HEK293T (cell line): ENCODE measurements at regions not wholly inside any gene's neighbourhood (a gene's known extent, or its start where the extent isn't known, plus 50 kb on each side); places are given as distances from the start of the nearest gene placed in this dataset.
A peak's percentile ranks its signal among the peaks of the same experiment; 100 is the strongest.

ENCODE experiments used
- CTCF ChIA-PET: fragments of 350-600 bp; formaldehyde crosslinking; extraction: SDS; loops from one replicate; lab custom pipeline; 2021; ENCODE audit warnings: antibody characterized with exemption, inconsistent platforms; lab: Yijun Ruan, JAX
- POLR2A ChIA-PET: fragments of 350-600 bp; formaldehyde crosslinking; extraction: SDS; loops from one replicate; lab custom pipeline; 2020; ENCODE audit warnings: antibody characterized with exemption, inconsistent platforms; lab: Yijun Ruan, JAX
- DNase-seq: peaks from one replicate; pipeline ENCODE4 v3.0.0; 2012; ENCODE audit warnings: mixed read lengths; ENCODE audit errors: extremely low spot score
- ARNT ChIP-seq: fragments of 450-650 bp; IDR thresholded peaks from 2 replicates; pipeline ENCODE4 v1.6.1; 2017; ENCODE audit warnings: mild to moderate bottlenecking
- BHLHE40 ChIP-seq: fragments of 450-650 bp; IDR thresholded peaks from 2 replicates; pipeline ENCODE4 v1.6.1; 2016; ENCODE audit warnings: mild to moderate bottlenecking, moderate library complexity, borderline replicate concordance
- CTBP1 ChIP-seq: fragments of 450-650 bp; IDR thresholded peaks from 2 replicates; pipeline ENCODE4 v1.6.1; 2016; ENCODE audit warnings: borderline replicate concordance
- ELF4 ChIP-seq: fragments of 450-650 bp; IDR thresholded peaks from 2 replicates; pipeline ENCODE4 v1.6.1; 2017; ENCODE audit warnings: antibody characterized with exemption
- FOXA1 ChIP-seq: fragments of 450-650 bp; IDR thresholded peaks from 2 replicates; pipeline ENCODE4 v1.6.1; 2016; ENCODE audit warnings: mild to moderate bottlenecking
- FOXK2 ChIP-seq: fragments of 450-650 bp; IDR thresholded peaks from 2 replicates; pipeline ENCODE4 v1.6.1; 2016; ENCODE audit warnings: mild to moderate bottlenecking
- FOXM1 ChIP-seq: fragments of 450-650 bp; IDR thresholded peaks from 2 replicates; pipeline ENCODE4 v1.6.1; 2017; ENCODE audit warnings: mild to moderate bottlenecking, borderline replicate concordance
- HDGF ChIP-seq: fragments of 450-650 bp; IDR thresholded peaks from 2 replicates; pipeline ENCODE4 v1.6.1; 2017; ENCODE audit warnings: antibody characterized with exemption, borderline replicate concordance
- L3MBTL2 ChIP-seq: fragments of 450-650 bp; conservative IDR thresholded peaks from 2 replicates; pipeline ENCODE4 v1.6.1; 2016; ENCODE audit warnings: mild to moderate bottlenecking
- LEF1 ChIP-seq: fragments of 450-650 bp; IDR thresholded peaks from 2 replicates; pipeline ENCODE4 v1.6.1; 2017; ENCODE audit warnings: mild to moderate bottlenecking, borderline replicate concordance
- NFRKB ChIP-seq: fragments of 450-650 bp; IDR thresholded peaks from 2 replicates; pipeline ENCODE4 v1.6.1; 2016; ENCODE audit warnings: mild to moderate bottlenecking, moderate library complexity
- SP1 ChIP-seq: fragments of 450-650 bp; IDR thresholded peaks from 2 replicates; pipeline ENCODE4 v1.6.1; 2017
- SUZ12 ChIP-seq: fragments of 450-650 bp; IDR thresholded peaks from 2 replicates; pipeline ENCODE4 v1.6.1; 2016; ENCODE audit warnings: mild to moderate bottlenecking
- TARDBP ChIP-seq: fragments of 450-650 bp; IDR thresholded peaks from 2 replicates; pipeline ENCODE4 v1.6.1; 2016
- ZNF384 ChIP-seq: fragments of 450-650 bp; IDR thresholded peaks from 2 replicates; pipeline ENCODE4 v1.6.1; 2016
- TF ChIP-seq, protein P1 (sequence below): fragments of 450-650 bp; IDR thresholded peaks from 2 replicates; pipeline ENCODE4 v1.6.1; 2016

DNA sequence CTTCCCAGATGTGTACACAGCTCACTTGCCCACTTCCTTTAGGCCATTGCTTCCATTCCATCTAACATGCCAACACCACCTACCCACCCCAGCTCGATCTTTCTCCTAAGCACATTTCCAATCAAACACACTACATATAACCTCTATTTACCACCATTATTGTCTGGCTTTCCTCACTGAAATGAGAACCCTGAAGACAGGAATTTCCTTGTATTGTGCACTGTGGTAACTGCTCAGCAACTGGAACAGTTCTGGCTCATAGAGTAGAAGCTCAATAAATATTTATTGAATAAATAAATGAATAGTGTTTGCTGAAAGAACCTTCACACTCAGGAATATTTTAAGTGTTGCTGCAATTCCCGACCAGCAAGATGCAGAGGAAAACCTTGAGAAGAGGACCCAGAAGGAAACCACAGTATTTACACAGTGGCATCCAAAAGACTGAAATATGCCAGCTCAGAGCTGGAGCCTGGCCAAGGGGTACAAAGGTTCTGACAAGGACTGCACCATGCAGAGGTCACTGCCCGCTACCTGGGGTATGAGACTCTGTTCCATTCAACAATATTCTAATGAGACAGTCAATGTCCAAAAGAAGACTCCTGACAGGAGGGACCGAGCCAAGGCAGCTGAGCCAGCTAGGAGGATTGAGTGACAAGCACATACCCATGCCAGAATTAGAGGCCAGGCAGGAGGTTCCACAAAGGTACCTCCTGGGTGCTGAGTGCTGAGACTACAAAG lies 168.8 kb downstream of the NUP210 start:
- TF ChIP-seq ARNT (no peak), SUZ12 (no peak), ZNF384 (no peak), BHLHE40 (no peak), ELF4 (no peak), LEF1 (no peak), FOXA1 (no peak), CTBP1 (no peak), SP1 (no peak), L3MBTL2 (no peak), HDGF (no peak), FOXM1 (no peak), FOXK2 (no peak), TARDBP (no peak), NFRKB (no peak)
- TF ChIP-seq, protein P1, sequence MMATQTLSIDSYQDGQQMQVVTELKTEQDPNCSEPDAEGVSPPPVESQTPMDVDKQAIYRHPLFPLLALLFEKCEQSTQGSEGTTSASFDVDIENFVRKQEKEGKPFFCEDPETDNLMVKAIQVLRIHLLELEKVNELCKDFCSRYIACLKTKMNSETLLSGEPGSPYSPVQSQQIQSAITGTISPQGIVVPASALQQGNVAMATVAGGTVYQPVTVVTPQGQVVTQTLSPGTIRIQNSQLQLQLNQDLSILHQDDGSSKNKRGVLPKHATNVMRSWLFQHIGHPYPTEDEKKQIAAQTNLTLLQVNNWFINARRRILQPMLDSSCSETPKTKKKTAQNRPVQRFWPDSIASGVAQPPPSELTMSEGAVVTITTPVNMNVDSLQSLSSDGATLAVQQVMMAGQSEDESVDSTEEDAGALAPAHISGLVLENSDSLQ = no peak
- no peak for DNase-seq
- CTCF ChIA-PET = interaction anchor here (0.7 kb wide), 1 partner anchor 13 kb away, joined by 3 read pairs; no protein-coding TSS in a partner anchor
- POLR2A ChIA-PET = no interaction called here

DNA sequence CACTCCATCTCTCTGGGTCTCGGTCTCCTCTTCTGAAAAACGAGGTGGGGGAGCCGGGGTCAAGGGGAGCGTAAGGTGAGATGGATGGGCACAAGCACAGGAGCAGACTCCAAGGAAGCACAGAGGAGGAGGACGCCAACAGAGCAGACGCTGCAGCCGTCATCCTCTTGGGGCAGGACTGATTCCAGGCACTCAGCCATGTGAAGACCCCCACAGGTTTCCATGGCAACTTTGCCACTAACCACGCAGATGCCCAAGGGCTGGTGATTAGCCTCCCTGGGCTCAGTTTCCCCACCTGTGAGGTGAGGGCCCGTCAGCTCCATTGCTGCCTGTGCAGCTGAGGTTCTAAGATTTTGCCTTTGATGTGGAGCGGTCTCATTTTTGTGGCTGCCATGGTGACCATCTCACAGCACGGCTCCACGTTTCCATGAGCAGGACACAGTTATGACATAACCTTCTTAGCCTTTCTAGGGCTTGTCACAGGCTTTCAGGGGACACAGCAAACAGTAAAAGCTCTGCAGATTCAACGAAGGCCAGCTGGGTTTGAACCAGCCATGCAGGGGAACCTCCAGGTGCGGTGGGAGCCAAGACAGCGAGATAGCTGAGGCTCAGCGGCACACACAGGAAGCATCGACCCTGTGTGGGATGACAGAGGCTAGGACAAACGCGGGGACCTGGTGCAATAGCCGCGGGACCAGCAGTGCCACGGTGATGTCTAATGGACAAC lies 170.3 kb downstream of the NUP210 start:
- ChIA-PET POLR2A (no interaction called here), CTCF (no interaction called here)
- TF ChIP-seq L3MBTL2 = no peak
- no peak for TF ChIP-seq TARDBP
- no peak for TF ChIP-seq LEF1
- TF ChIP-seq BHLHE40 = no peak
- TF ChIP-seq FOXM1 = no peak
- no peak for TF ChIP-seq HDGF
- no peak for TF ChIP-seq ARNT
- TF ChIP-seq FOXK2 = no peak
- TF ChIP-seq CTBP1 = no peak
- no peak for TF ChIP-seq FOXA1
- TF ChIP-seq ELF4 = no peak
- TF ChIP-seq SP1 = no peak
- TF ChIP-seq ZNF384 = no peak
- no peak for TF ChIP-seq NFRKB
- TF ChIP-seq, protein P1 = no peak
- no peak for TF ChIP-seq SUZ12
- no peak for DNase-seq

DNA sequence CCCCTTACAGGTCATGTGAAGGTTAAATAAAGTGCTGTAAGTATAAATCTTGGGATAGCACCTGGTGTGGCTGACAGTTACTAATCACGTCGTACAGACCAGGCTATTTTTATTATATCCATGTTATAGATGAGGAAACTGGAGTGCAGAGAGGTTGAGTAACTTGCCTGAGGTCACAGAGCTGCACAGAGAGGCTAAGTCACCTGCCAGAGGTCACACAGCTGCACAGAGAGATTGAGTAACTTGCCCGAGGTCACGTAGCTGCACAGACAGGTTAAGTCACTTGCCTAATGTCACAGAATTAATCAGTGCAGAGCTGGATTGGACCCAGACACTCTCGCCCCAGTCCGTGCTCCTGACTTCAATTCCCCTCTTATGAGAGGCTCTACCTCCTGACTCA lies 171.5 kb downstream of the NUP210 start:
- POLR2A ChIA-PET = no interaction called here
- TF ChIP-seq FOXK2 (no peak), FOXM1 (peak; percentile 65; the same call in 1 of the 2 replicates)
- CTCF ChIA-PET = no interaction called here

DNA sequence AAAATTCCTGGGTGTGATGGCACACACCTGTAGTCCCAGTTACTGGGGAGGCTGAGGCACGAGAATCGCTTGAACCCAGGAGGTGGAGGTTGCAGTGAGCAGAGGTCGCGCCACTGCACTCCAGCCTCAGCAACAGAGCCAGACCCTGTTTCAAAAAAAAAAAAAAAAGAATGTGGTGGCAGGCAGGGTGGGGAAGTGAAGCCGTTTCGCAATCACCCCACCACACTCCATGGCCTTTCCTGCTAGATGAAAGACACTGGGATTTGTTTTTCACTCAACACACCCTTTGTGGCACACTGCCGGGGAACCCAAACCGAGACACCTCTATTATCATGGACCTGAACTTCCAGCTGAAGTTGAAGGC lies 172.4 kb upstream of the IQSEC1 start:
- POLR2A ChIA-PET = no interaction called here
- CTCF ChIA-PET = no interaction called here
- no peak for DNase-seq
- TF ChIP-seq BHLHE40 (no peak), SUZ12 (no peak), ZNF384 (no peak), FOXM1 (no peak), NFRKB (no peak), ARNT (no peak), LEF1 (no peak), TARDBP (no peak)

More for the DNA sequence above, 171.5 kb downstream of the NUP210 start:
- DNase-seq = no peak

DNA sequence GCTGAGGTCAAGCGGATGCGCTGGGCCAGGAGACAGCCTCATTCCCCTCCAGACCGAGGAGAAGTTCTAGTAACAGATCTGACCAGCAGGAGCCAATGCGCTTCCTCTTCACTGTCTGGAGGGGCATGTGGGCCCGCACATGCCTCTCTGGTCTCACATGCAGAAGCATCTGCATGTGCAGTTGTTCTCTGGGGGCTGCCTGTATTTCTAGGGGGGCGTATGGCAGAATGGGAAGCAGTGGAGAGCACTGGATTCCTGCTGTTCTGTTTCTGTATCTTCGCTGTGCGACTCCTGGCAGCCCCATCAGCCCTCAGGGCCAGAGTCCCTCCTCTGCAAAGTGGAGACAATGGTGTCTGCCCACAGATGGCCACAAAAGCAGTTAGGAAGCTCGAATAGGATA lies 170.4 kb upstream of the IQSEC1 start:
- CTCF ChIA-PET = interaction anchor here (1.7 kb wide), 1 partner anchor 14 kb away, joined by 5 read pairs; no protein-coding TSS in a partner anchor
- DNase-seq = no peak

DNA sequence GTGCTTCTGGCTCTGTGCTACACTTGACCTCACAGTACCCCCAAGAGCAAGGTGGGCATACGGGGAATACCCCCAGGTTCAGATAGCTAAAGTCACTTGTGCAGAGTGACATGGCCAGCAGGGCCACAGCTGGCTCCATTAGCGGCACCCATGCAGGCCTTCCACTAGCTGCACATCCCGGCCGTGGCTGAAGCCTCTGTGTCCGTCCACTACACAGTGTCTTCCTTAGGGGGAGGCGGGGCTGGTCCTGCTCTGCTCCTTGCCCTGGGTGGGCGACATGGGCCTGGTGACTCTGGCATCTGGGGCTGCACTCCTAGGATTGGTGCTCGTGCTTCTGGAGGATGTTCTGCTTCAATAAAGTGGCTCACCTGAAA lies 169.1 kb upstream of the IQSEC1 start:
- CTCF ChIA-PET = no interaction called here
- TF ChIP-seq LEF1 = no peak
- no peak for TF ChIP-seq ELF4
- TF ChIP-seq SUZ12 = no peak
- POLR2A ChIA-PET = no interaction called here
- no peak for DNase-seq

More for the DNA sequence above, 170.4 kb upstream of the IQSEC1 start:
- POLR2A ChIA-PET = no interaction called here
- TF ChIP-seq CTBP1 (no peak), BHLHE40 (no peak), HDGF (no peak), L3MBTL2 (no peak), ARNT (no peak), FOXK2 (no peak), SUZ12 (no peak), ZNF384 (no peak)
- TF ChIP-seq, protein P1 = no peak
